Endothelial cell of umbilical vein (primary cell): ENCODE measurements at regions not wholly inside any gene's neighbourhood (a gene's known extent, or its start where the extent isn't known, plus 50 kb on each side); places are given as distances from the start of the nearest gene placed in this dataset.

ENCODE experiments used
- BruUV-seq: library from RNA; stranded (reverse); fragments of 400-500 nt; replicated peaks from 2 replicates; lab custom pipeline; 2021; lab: Mats Ljungman, UMichigan
- CTCF ChIA-PET: fragments of 300-600, 350-600 bp; sonication (Branson Sonifier 250); formaldehyde crosslinking; loops from one replicate; lab custom pipeline; 2021; ENCODE audit warnings: antibody characterized with exemption, inconsistent platforms; lab: Charles Lee
- POLR2A ChIA-PET: fragments of 300-600, 350-600 bp; sonication (Branson Sonifier 250); formaldehyde crosslinking; loops from one replicate; lab custom pipeline; 2021; ENCODE audit warnings: antibody characterized with exemption, inconsistent platforms; lab: Charles Lee
- DNase-seq: peaks from one replicate; pipeline ENCODE4 v3.0.0-alpha.2; 2011; ENCODE audit warnings: low read depth, low spot score
- FAIRE-seq: peaks from 2 replicates; lab custom pipeline; 2011; peaks lifted over from hg19 to GRCh38; lab: Jason Lieb, UNC
- H2AFZ ChIP-seq: 2 replicates; pipeline ENCODE4 v1.6.0; 2012; ENCODE audit warnings: low read depth, low read length, control low read depth, inconsistent platforms
- H3K27ac ChIP-seq: 2 replicates; pipeline ENCODE4 v1.5.1; 2011; ENCODE audit warnings: low read depth, mild to moderate bottlenecking, control low read depth, low read length, moderate library complexity; ENCODE audit not compliant: insufficient read depth
- H3K27me3 ChIP-seq, 2 experiments: 2 replicates each; pipeline versions ENCODE4 v1.6.0 to v1.6.1; 2011; ENCODE audit warnings: low read length in 2 of 2, mixed read lengths in 1 of 2; ENCODE audit not compliant: control insufficient read depth in 2 of 2, insufficient read depth in 2 of 2
- H3K36me3 ChIP-seq, 2 experiments: 2 replicates in 1 of 2; 3 replicates in 1 of 2; pipeline ENCODE4 v1.5.1; 2011; ENCODE audit warnings: low read length in 2 of 2, mild to moderate bottlenecking in 1 of 2, moderate library complexity in 1 of 2; ENCODE audit not compliant: control insufficient read depth in 2 of 2, insufficient read depth in 2 of 2; ENCODE audit errors: extremely low read depth in 1 of 2
- H3K4me1 ChIP-seq: 3 replicates; pipeline ENCODE4 v1.5.1; 2011; ENCODE audit warnings: mild to moderate bottlenecking, low read length; ENCODE audit not compliant: control insufficient read depth, insufficient read depth; ENCODE audit errors: extremely low read depth
- H3K4me2 ChIP-seq: 2 replicates; pipeline ENCODE4 v1.6.1; 2011; ENCODE audit warnings: low read length, control low read depth, mixed read lengths; ENCODE audit not compliant: insufficient read depth
- H3K4me3 ChIP-seq, 3 experiments: fragments of 200-600 bp in 1 of 3; sonication (generic), shearing (Covaris generic) in 1 of 3; replicated peaks in 1 of 3; 2 replicates each; pipeline ENCODE4 v1.5.1; 2011 to 2016; ENCODE audit warnings: control low read depth in 3 of 3, low read length in 3 of 3, mild to moderate bottlenecking in 2 of 3, inconsistent platforms in 1 of 3, low read depth in 1 of 3, moderate library complexity in 1 of 3; ENCODE audit not compliant: insufficient read depth in 1 of 3
- H3K79me2 ChIP-seq: 2 replicates; pipeline ENCODE4 v1.6.0; 2012; ENCODE audit warnings: low read length, inconsistent platforms; ENCODE audit not compliant: control insufficient read depth, insufficient read depth
- H3K9ac ChIP-seq: replicated peaks from 2 replicates; pipeline ENCODE3; 2011; ENCODE audit warnings: low read length, control low read depth; ENCODE audit not compliant: insufficient read depth; ENCODE audit errors: extremely low read depth
- H3K9me1 ChIP-seq: replicated peaks from 3 replicates; pipeline ENCODE4 v1.6.0; 2011; ENCODE audit warnings: mild to moderate bottlenecking, low read length; ENCODE audit not compliant: control insufficient read depth, insufficient read depth; ENCODE audit errors: extremely low read depth
- H3K9me3 ChIP-seq: replicated peaks from 2 replicates; pipeline ENCODE4 v1.5.1; 2012; ENCODE audit warnings: low read length, inconsistent platforms; ENCODE audit not compliant: control insufficient read depth, insufficient read depth
- H4K20me1 ChIP-seq: replicated peaks from 2 replicates; pipeline ENCODE3; 2011; ENCODE audit warnings: mild to moderate bottlenecking, low read length; ENCODE audit not compliant: control insufficient read depth, insufficient read depth; ENCODE audit errors: extremely low read depth
- EZH2 ChIP-seq: IDR thresholded peaks from 2 replicates; pipeline ENCODE4 v1.6.1; 2012; ENCODE audit warnings: borderline replicate concordance, low read depth, mild to moderate bottlenecking, moderate library complexity, low read length, inconsistent platforms; ENCODE audit not compliant: severe bottlenecking
- FOS ChIP-seq: IDR thresholded peaks from 2 replicates; pipeline ENCODE4 v1.6.1; 2011; ENCODE audit warnings: mild to moderate bottlenecking, low read length, moderate library complexity, borderline replicate concordance; ENCODE audit not compliant: insufficient read depth
- GATA2 ChIP-seq: IDR thresholded peaks from 2 replicates; pipeline ENCODE4 v1.7.0; 2011; ENCODE audit warnings: low read depth, mild to moderate bottlenecking, moderate library complexity, mixed read lengths, low read length; ENCODE audit not compliant: insufficient read length, insufficient read depth
- JUN ChIP-seq: IDR thresholded peaks from 2 replicates; pipeline ENCODE4 v1.6.1; 2011; ENCODE audit warnings: borderline replicate concordance, low read depth; ENCODE audit not compliant: insufficient read length, insufficient read depth
- MYC ChIP-seq: IDR thresholded peaks from one replicate; pipeline ENCODE4 v1.6.1; 2011; ENCODE audit warnings: mild to moderate bottlenecking, low read depth, low read length
- POLR2A ChIP-seq: IDR thresholded peaks from 2 replicates; pipeline ENCODE4 v1.6.1; 2012; ENCODE audit warnings: low read depth, mild to moderate bottlenecking, control low read depth, low read length
- POLR2AphosphoS5 ChIP-seq: IDR thresholded peaks from 2 replicates; pipeline ENCODE4 v1.6.1; 2012; ENCODE audit warnings: low read depth, mild to moderate bottlenecking, control low read depth, low read length, moderate library complexity; ENCODE audit not compliant: insufficient read depth
- dilution Hi-C: fragments of 300-500 bp; cut with MboI; formaldehyde crosslinking; loops from one replicate; pipeline ENCODE4 v1.15.0; 2019; ENCODE audit warnings: low sequenced_read_pairs; ENCODE audit not compliant: extremely low pct_ligation_motif_present
- intact Hi-C: fragments of 100-400 bp; cut with micrococcal nuclease; formaldehyde crosslinking; loops from one replicate; pipeline ENCODE4 v1.10.0; 2022
- TF ChIP-seq, protein P1 (sequence below): IDR thresholded peaks from 2 replicates; pipeline ENCODE4 v1.6.1; 2011; ENCODE audit not compliant: insufficient read depth, insufficient read length
- TF ChIP-seq, protein P2 (sequence below), 2 donors: IDR thresholded peaks; 1 replicate in 1 of 2; 2 replicates in 1 of 2; pipeline ENCODE4 v1.5.1; 2011; ENCODE audit warnings: low read length in 2 of 2, mild to moderate bottlenecking in 2 of 2, moderate library complexity in 2 of 2, control low read depth in 1 of 2, inconsistent platforms in 1 of 2, low read depth in 1 of 2; ENCODE audit not compliant: insufficient read depth in 1 of 2; ENCODE audit errors: extremely low read depth in 1 of 2

DNA sequence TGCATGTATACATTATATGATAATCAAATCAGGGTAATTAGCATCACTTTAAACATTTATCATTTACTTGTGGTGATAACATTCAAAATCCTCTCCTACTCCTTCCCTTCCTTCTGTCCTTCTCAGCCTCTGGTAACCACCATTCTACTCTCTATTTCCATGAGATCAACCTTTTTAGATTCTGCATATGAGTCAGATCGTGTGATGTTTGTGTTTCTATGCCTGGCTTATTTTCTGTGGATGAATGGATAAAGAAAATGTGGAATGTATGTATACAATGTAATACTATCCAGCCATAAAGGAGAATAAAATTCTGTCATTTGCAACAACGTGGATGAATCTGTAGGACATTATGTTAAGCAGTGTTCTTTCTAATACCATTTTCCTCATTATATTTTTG lies 123.9 kb downstream of the NAA11 start:
- ChIA-PET CTCF (no interaction called here), POLR2A (no interaction called here)
- H3K27me3 ChIP-seq: no peaks in the 10 kb centered on the region
- no peak overlapping the region for H3K4me2 ChIP-seq
- H3K27ac ChIP-seq: no peak overlapping the region
- H3K36me3 ChIP-seq: no peaks in the 10 kb centered on the region
- FAIRE-seq: no peak
- no peak for TF ChIP-seq MYC
- TF ChIP-seq, protein P1, sequence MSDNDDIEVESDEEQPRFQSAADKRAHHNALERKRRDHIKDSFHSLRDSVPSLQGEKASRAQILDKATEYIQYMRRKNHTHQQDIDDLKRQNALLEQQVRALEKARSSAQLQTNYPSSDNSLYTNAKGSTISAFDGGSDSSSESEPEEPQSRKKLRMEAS: no peak
- TF ChIP-seq GATA2: no peak
- TF ChIP-seq EZH2: no peak
- TF ChIP-seq JUN: no peak
- TF ChIP-seq, protein P2, sequence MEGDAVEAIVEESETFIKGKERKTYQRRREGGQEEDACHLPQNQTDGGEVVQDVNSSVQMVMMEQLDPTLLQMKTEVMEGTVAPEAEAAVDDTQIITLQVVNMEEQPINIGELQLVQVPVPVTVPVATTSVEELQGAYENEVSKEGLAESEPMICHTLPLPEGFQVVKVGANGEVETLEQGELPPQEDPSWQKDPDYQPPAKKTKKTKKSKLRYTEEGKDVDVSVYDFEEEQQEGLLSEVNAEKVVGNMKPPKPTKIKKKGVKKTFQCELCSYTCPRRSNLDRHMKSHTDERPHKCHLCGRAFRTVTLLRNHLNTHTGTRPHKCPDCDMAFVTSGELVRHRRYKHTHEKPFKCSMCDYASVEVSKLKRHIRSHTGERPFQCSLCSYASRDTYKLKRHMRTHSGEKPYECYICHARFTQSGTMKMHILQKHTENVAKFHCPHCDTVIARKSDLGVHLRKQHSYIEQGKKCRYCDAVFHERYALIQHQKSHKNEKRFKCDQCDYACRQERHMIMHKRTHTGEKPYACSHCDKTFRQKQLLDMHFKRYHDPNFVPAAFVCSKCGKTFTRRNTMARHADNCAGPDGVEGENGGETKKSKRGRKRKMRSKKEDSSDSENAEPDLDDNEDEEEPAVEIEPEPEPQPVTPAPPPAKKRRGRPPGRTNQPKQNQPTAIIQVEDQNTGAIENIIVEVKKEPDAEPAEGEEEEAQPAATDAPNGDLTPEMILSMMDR (IDR thresholded peaks at IDR 0.05; ENCODE audit: extremely low read depth in 1 of 2, insufficient read depth in 1 of 2, low read depth in 1 of 2, low read length in 2 of 2): no peak
- TF ChIP-seq POLR2A: no peak
- no peak for TF ChIP-seq FOS
- no peak for TF ChIP-seq POLR2AphosphoS5
- no peaks in the 10 kb centered on the region for H3K9me3 ChIP-seq
- dilution Hi-C loops (no loop called here), intact Hi-C loops (no loop called here)
- DNase-seq: no peak
- H3K9ac ChIP-seq: no peak overlapping the region
- no peaks in the 10 kb centered on the region for H3K79me2 ChIP-seq
- no peak overlapping the region for H2AFZ ChIP-seq
- BruUV-seq: no TSS peak
- H3K4me3 ChIP-seq: no peak overlapping the region
- H3K9me1 ChIP-seq: no peaks in the 10 kb centered on the region
- H4K20me1 ChIP-seq: no peaks in the 10 kb centered on the region
- no peaks in the 10 kb centered on the region for H3K4me1 ChIP-seq
